H7 (cell line): ENCODE measurements at regions not wholly inside any gene's neighbourhood (a gene's known extent, or its start where the extent isn't known, plus 50 kb on each side); places are given as distances from the start of the nearest gene placed in this dataset.
"Not testable (repeated sequence)": the region's sequence is repeated elsewhere in the genome, so short reads cannot be mapped to it uniquely, and the experiment has no call there.

Experiments
- DNase-seq: peaks from one replicate; pipeline ENCODE4 v3.0.0; 2012
- H3K27me3 ChIP-seq: 2 replicates; pipeline ENCODE4 v1.6.0; 2011; ENCODE audit warnings: mild to moderate bottlenecking, low read length; ENCODE audit not compliant: control insufficient read depth, insufficient read depth
- H3K36me3 ChIP-seq: replicated peaks from 2 replicates; pipeline ENCODE4 v1.5.1; 2011; ENCODE audit warnings: low read length; ENCODE audit not compliant: control insufficient read depth, insufficient read depth
- H3K4me3 ChIP-seq: 2 replicates; pipeline ENCODE4 v1.5.1; 2011; ENCODE audit warnings: low read depth, mild to moderate bottlenecking, control low read depth, low read length, moderate library complexity; ENCODE audit not compliant: insufficient read depth

DNA sequence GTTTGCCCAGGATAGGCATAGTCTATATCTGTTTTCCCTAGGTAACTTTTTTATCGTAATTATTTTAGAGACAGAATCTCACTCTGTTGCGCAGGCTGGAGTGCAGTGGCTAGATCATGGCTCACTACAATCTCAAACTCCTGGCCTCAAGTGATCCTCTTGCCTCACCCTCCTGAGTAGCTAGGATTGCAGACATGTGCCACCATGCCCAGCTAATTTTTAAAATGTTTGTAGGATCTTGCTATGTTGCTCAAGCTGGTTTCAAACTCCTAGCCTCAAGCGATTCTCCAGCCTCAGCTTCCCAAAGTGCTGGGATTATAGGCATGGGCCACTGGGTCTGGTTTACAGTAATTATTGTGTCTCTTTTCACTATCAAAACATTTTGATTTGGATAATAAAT lies 58.6 kb upstream of the SOX13 start:
- H3K4me3 ChIP-seq: no peak overlapping the region
- H3K36me3 ChIP-seq: no peaks in the 10 kb centered on the region
- H3K27me3 ChIP-seq: no peaks in the 10 kb centered on the region
- no peak for DNase-seq

DNA sequence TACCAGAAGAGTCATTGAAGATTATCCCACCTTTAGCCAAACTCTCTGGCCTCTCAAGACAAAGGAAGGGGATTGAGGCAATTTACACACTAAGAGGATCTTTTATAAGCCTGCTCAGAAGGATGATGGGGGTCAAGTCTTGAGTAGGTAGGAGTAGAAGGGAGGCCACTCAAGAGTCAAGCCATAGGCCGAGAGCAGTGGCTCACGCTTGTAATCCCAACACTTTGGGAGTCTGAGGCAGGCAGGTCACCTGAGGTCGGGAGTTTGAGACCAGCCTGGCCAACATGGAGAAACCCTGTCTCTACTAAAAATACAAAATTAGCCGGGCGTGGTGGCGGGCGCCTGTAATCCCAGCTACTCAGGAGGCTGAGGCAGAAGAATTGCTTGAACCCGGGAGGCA lies 58.0 kb upstream of the SOX13 start:
- H3K4me3 ChIP-seq, H3K36me3 ChIP-seq, H3K27me3 ChIP-seq, DNase-seq: not testable (repeated sequence)

DNA sequence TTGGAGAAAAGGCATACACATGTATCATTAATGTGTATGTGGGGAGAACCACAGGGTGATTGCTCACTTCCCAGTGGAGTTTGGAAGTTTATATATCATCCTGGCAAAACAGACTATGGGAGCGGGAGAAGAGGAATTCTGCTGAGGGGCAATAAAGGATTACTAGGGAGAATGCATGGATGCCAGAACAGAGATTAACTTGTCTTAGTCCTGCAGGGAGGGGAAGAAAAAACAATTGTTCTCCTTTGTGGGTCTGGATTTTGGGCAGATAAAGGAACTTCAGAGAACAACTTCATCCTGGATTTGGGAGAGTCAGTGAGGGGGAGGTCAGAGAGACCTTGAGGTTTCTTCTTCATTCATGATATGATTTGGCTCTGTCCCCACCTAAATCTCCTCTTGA lies 55.9 kb upstream of the SOX13 start:
- Histone ChIP-seq H3K36me3 (no peaks in the 10 kb centered on the region), H3K4me3 (no peak overlapping the region), H3K27me3 (no peaks in the 10 kb centered on the region)
- DNase-seq: no peak

DNA sequence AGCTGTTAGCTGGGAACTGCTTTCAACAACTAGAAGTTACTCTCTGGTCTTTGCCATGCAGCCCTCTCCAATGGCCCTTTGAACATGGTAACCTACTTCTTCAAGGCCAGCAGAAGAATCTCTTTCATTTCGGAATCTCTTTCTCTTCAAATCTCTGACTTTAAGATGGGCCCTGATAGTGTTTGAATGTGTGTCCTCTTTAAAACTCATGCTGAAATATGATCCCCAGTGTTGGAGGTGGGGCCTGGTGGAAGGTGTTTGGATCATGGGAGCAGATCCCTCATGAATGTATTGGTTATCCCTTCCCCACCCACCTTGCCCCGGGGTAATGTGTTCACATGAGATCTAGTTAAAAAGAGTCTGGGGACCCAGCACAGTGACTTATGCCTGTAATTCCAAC lies 54.5 kb upstream of the SOX13 start:
- H3K27me3 ChIP-seq: no peaks in the 10 kb centered on the region
- H3K4me3 ChIP-seq: no peak overlapping the region
- H3K36me3 ChIP-seq: no peaks in the 10 kb centered on the region
- no peak for DNase-seq
